ENCODE measurements at regions not wholly inside any gene's neighbourhood (a gene's known extent, or its start where the extent isn't known, plus 50 kb on each side); places are given as distances from the start of the nearest gene placed in this dataset.

DNA sequence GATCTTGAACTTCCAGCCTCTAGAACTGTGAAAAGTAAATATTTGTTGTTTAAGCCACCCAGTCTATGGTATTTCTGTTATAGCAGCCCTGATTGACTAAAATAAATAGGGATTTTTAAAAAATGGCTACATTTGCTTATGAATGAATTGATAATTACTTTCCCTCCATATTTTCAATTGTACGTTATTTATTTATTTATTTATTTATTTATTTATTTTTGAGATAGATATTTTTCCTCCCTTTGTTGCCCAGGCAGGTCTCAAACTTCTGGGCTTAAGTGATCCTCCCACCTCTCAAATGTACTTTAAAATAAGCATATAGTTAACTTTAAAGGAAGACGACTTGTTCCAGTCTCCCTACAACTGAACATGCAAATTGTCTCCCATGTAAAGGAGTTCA is 76.0 kb upstream of the HMGA2 start (continued):
- TF ChIP-seq, protein P1, sequence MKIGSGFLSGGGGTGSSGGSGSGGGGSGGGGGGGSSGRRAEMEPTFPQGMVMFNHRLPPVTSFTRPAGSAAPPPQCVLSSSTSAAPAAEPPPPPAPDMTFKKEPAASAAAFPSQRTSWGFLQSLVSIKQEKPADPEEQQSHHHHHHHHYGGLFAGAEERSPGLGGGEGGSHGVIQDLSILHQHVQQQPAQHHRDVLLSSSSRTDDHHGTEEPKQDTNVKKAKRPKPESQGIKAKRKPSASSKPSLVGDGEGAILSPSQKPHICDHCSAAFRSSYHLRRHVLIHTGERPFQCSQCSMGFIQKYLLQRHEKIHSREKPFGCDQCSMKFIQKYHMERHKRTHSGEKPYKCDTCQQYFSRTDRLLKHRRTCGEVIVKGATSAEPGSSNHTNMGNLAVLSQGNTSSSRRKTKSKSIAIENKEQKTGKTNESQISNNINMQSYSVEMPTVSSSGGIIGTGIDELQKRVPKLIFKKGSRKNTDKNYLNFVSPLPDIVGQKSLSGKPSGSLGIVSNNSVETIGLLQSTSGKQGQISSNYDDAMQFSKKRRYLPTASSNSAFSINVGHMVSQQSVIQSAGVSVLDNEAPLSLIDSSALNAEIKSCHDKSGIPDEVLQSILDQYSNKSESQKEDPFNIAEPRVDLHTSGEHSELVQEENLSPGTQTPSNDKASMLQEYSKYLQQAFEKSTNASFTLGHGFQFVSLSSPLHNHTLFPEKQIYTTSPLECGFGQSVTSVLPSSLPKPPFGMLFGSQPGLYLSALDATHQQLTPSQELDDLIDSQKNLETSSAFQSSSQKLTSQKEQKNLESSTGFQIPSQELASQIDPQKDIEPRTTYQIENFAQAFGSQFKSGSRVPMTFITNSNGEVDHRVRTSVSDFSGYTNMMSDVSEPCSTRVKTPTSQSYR (CRISPR knock-in tag; IDR thresholded peaks at IDR 0.05): no peak
- TF ChIP-seq, protein P2, sequence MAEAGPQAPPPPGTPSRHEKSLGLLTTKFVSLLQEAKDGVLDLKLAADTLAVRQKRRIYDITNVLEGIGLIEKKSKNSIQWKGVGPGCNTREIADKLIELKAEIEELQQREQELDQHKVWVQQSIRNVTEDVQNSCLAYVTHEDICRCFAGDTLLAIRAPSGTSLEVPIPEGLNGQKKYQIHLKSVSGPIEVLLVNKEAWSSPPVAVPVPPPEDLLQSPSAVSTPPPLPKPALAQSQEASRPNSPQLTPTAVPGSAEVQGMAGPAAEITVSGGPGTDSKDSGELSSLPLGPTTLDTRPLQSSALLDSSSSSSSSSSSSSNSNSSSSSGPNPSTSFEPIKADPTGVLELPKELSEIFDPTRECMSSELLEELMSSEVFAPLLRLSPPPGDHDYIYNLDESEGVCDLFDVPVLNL (CRISPR knock-in tag; IDR thresholded peaks at IDR 0.05; ENCODE audit: borderline replicate concordance, low read depth): no peak
- TF ChIP-seq, protein P3, sequence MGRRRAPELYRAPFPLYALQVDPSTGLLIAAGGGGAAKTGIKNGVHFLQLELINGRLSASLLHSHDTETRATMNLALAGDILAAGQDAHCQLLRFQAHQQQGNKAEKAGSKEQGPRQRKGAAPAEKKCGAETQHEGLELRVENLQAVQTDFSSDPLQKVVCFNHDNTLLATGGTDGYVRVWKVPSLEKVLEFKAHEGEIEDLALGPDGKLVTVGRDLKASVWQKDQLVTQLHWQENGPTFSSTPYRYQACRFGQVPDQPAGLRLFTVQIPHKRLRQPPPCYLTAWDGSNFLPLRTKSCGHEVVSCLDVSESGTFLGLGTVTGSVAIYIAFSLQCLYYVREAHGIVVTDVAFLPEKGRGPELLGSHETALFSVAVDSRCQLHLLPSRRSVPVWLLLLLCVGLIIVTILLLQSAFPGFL (CRISPR knock-in tag; IDR thresholded peaks at IDR 0.05; ENCODE audit: borderline replicate concordance): no peak

DNA sequence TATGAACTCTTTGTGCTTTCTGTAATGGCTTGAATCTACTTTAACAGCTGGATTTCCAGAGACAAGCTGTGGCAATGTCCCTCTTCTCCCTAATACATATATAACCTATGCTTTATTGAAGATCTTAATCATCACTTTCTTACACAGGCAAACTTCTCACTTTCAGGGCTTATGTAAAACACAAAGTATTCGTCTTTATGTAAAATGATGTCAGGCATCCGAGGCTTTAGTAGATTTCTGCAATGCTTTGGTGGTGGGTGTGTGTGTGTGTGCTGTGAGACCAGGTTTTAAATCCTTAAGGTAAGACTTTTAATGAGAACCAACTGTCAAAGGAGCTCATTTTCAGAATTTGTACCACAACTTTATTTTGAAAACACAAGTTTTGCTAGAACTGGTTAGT is 70.0 kb upstream of the HMGA2 start:
- TF ChIP-seq, protein P4, sequence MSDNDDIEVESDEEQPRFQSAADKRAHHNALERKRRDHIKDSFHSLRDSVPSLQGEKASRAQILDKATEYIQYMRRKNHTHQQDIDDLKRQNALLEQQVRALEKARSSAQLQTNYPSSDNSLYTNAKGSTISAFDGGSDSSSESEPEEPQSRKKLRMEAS (CRISPR knock-in tag; IDR thresholded peaks at IDR 0.05): no peak
- TF ChIP-seq CREM (CRISPR knock-in tag; IDR thresholded peaks at IDR 0.05) (no peak), KAT7 (CRISPR knock-in tag; IDR thresholded peaks at IDR 0.05; ENCODE audit: borderline replicate concordance) (no peak), NR3C1 (CRISPR knock-in tag; conservative IDR thresholded peaks at IDR 0.05; ENCODE audit: low read depth) (no peak), ZNF671 (CRISPR knock-in tag; IDR thresholded peaks at IDR 0.05) (no peak), NFATC4 (CRISPR knock-in tag; IDR thresholded peaks at IDR 0.05) (no peak), NR2C2 (CRISPR knock-in tag; IDR thresholded peaks at IDR 0.05) (no peak), TEAD1 (CRISPR knock-in tag; IDR thresholded peaks at IDR 0.05) (no peak), TP53 (CRISPR knock-in tag; IDR thresholded peaks at IDR 0.05) (no peak), ZNF219 (CRISPR knock-in tag; IDR thresholded peaks at IDR 0.05; ENCODE audit: borderline replicate concordance) (no peak)
- TF ChIP-seq, protein P5, sequence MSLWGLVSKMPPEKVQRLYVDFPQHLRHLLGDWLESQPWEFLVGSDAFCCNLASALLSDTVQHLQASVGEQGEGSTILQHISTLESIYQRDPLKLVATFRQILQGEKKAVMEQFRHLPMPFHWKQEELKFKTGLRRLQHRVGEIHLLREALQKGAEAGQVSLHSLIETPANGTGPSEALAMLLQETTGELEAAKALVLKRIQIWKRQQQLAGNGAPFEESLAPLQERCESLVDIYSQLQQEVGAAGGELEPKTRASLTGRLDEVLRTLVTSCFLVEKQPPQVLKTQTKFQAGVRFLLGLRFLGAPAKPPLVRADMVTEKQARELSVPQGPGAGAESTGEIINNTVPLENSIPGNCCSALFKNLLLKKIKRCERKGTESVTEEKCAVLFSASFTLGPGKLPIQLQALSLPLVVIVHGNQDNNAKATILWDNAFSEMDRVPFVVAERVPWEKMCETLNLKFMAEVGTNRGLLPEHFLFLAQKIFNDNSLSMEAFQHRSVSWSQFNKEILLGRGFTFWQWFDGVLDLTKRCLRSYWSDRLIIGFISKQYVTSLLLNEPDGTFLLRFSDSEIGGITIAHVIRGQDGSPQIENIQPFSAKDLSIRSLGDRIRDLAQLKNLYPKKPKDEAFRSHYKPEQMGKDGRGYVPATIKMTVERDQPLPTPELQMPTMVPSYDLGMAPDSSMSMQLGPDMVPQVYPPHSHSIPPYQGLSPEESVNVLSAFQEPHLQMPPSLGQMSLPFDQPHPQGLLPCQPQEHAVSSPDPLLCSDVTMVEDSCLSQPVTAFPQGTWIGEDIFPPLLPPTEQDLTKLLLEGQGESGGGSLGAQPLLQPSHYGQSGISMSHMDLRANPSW (CRISPR knock-in tag; conservative IDR thresholded peaks at IDR 0.05; ENCODE audit: low read depth): no peak
- TF ChIP-seq, protein P6, sequence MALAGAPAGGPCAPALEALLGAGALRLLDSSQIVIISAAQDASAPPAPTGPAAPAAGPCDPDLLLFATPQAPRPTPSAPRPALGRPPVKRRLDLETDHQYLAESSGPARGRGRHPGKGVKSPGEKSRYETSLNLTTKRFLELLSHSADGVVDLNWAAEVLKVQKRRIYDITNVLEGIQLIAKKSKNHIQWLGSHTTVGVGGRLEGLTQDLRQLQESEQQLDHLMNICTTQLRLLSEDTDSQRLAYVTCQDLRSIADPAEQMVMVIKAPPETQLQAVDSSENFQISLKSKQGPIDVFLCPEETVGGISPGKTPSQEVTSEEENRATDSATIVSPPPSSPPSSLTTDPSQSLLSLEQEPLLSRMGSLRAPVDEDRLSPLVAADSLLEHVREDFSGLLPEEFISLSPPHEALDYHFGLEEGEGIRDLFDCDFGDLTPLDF (CRISPR knock-in tag; IDR thresholded peaks at IDR 0.05): no peak
- TF ChIP-seq, protein P7, sequence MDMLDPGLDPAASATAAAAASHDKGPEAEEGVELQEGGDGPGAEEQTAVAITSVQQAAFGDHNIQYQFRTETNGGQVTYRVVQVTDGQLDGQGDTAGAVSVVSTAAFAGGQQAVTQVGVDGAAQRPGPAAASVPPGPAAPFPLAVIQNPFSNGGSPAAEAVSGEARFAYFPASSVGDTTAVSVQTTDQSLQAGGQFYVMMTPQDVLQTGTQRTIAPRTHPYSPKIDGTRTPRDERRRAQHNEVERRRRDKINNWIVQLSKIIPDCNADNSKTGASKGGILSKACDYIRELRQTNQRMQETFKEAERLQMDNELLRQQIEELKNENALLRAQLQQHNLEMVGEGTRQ (CRISPR knock-in tag; IDR thresholded peaks at IDR 0.05): no peak
- TF ChIP-seq, protein P8, sequence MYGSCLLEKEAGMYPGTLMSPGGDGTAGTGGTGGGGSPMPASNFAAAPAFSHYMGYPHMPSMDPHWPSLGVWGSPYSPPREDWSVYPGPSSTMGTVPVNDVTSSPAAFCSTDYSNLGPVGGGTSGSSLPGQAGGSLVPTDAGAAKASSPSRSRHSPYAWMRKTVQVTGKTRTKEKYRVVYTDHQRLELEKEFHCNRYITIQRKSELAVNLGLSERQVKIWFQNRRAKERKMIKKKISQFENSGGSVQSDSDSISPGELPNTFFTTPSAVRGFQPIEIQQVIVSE (CRISPR knock-in tag; IDR thresholded peaks at IDR 0.05; ENCODE audit: borderline replicate concordance): no peak
- ChIA-PET CTCF (interaction anchor here (0.8 to 1.0 kb wide), 3 partner anchors 12 to 132 kb away, joined by 3 to 4 read pairs (median 3); no protein-coding TSS in a partner anchor), POLR2A (no interaction called here)
- Mint-ChIP-seq H3K36me3 (no peaks in the 10 kb centered on the region), H3K4me1 (peaks cover 38% of the 10 kb centered on the region), H3K9me3 (0 out of 2 replicates have a peak, but pooled peaks cover 1% of the 10 kb centered on the region), H3K4me3 (no peak overlapping the region), H3K27ac (no peak overlapping the region), H3K27me3 (ENCODE audit: low read depth) (no peaks in the 10 kb centered on the region)
- no peak for ATAC-seq
- no peak for DNase-seq (ENCODE audit: low spot score)
